ENCODE measurements at regions not wholly inside any gene's neighbourhood (a gene's known extent, or its start where the extent isn't known, plus 50 kb on each side); places are given as distances from the start of the nearest gene placed in this dataset.
"Not testable (repeated sequence)": the region's sequence is repeated elsewhere in the genome, so short reads cannot be mapped to it uniquely, and the experiment has no call there.

DNA sequence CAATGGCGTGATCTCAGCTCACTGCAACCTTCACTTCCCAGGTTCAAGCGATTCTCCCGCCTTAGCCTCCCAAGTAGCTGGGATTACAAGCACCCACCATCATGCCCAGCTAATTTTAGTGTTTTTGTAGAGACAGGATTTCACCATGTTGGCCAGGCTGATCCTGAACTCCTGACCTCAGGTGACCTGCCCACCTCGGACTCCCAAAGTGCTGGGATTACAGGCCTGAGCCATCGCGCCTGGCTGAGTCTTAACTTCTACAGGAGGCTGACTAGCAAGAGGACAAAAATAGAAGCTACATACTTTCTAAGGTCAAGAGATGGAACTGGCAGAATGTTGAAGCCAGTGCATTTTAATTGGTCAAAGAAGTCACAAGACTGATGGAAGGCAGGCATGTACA lies 2296.2 kb upstream of the RAG2 start:
- DNase-seq (ENCODE audit: low read depth in 3 of 3), result not testable (repeated sequence)

DNA sequence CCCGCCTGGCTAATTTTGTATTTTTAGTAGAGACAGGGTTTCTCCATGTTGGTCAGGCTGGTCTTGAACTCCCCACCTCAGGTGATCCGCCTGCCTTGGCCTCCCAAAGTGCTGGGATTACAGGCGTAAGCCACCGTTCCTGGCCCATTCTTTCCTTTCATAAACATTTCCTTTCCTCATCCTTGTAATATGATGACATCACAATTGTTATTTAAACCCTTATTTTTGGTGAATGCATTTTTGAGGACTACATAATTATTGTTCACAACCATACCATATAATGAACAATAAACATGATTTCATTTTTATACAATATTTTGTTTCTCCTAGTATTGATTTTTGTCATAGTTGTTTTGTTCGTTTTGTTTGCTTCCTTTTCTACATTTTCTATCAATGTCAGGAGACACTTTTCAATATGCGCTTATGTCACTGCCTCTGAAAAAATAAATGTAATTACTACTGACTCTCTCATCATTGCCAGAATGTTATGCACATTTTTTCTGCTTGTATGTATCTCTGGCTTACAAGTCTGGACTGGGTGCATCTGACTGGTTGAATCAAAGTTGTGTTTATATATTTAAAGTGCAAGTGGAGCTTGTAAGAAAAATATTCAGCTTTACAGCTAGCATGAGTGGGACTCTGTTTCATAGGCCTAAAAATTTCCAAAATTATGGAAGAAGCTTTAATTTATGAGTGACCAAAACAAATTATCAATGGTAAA lies 2286.3 kb upstream of the RAG2 start:
- no peak for DNase-seq (ENCODE audit: low read depth in 3 of 3)

DNA sequence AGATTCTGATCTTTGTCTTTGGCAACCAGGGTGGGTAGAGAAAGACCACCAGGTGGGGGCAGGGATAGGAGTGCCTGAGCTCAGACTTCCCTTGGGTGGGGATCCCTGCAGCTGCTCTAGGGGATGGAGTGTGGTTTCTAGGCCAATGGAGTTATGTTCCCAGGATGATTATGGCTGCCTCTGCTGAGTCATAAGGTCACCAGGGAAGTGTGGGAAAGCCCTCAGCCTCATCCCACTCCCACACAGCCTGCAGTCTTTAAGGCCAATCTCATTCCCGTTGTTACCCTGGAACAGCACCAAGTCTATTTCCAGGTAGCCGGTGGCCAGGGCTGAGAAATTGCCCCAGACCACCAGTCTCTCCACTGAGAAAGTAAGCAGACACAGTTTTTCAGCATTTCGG lies 2269.3 kb upstream of the RAG2 start:
- no peak for DNase-seq (ENCODE audit: low read depth in 3 of 3)

DNA sequence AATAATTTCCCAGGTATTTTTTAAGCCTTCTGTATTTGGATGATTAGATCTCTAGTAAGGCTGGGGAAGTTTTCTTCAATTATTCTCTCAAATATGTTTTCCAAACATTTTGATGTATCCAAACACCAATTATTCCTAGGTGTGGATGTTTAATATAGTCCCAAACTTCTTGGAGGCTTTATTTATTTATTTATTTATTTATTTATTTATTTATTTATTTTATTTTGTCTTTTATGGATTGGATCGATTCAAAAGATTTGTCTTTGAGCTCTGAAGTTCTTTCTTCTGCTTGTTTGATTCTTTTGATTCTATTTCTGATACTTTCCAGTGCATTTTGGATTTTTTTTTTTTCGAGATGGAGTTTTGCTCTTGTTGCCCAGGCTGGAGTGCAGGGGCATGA lies 2267.9 kb upstream of the RAG2 start:
- no peak for DNase-seq (ENCODE audit: low read depth in 3 of 3)

DNA sequence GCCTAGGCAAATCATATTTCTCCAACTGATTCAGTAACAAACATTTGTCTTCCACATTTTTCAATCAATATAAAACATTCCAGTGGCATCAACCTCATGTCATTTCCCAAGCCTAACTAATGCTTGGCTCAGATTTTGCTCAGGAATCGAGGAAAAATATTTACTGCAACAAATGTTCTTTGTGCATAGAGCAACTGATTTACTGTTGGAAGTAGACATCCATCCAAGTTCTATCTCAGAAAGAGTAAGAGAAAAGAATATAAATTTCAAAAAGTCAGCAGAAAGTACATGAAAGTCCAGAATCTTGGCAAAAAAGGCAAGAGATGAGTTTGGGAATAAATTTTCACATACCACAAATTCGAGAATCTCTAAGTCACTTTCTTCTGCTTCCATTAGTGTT lies 2245.0 kb upstream of the RAG2 start:
- DNase-seq (ENCODE audit: low read depth in 3 of 3), result no peak

DNA sequence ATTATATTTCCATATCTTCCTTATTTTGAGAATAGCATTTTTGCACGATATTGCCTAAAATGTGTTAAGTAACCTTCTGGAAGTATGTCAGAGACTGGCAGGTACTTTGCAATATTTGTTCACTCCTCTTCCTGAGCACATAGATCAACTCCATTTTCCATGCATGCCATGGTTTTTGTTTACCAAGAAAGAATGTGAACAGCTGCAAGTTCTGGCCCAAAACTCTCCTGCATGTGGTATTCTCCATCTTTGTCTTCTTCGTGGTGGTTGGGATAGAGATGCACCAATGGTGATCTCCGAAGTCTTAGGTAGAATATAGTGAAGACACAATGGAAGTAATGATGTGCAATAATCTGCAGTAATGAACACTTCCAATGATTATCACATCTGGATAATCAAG lies 2241.0 kb upstream of the RAG2 start:
- no peak for DNase-seq (ENCODE audit: low read depth in 3 of 3)

DNA sequence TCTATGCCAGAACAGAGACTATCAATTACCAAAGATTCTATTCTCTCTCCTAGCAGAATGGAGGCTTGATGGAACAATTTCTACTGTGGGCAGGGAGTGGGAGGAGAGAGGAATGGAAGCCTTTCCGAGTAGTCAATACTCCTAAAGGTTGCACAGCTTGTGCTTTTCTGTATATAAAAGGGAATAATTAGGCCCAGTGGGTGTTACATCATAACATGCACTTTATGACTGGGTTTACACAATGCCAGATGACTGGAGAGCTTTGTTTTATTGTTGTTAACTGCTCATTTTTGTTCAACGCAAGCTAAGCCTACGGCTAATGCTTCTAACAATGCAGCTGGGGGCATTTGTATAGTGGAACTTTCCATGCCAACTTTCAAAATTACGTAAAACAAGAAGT lies 2237.9 kb upstream of the RAG2 start:
- no peak for DNase-seq (ENCODE audit: low read depth in 3 of 3)

DNA sequence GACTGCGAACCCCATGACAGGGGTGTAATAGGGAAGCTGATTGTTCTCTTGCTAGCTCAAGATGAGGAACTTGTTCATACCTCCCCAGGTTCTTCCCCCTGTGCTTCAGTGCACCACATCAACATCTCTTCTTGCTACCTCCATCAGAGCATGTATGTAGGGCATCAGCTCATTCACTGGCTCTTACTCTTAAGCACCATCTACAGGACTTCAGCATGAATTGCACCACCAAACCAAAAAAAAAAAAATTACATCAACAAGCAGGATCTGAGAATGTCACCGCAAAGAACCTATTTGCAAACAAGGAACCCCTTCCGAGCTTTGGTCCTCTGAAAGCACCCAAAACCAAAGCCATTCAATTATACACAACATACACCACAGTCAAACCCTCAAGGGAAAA lies 2226.5 kb upstream of the RAG2 start:
- no peak for DNase-seq (ENCODE audit: low read depth in 3 of 3)

DNA sequence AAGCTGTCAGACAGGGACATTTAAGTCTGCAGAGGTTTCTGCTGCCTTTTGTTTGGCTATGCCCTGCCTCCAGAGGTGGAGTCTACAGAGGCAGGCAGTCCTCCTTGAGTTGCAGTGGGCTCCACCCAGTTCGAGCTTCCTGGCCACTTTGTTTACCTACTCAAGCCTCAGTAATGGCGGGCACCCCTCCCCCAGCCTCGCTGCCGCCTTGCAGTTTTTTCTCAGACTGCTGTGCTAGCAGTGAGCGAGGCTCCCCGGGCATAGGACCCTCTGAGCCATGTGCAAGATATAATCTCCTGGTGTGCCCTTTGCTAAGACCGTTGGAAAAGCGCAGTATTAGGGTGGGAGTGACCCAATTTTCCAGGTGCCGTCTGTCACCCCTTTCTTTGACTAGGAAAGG lies 2223.8 kb upstream of the RAG2 start:
- DNase-seq (ENCODE audit: low read depth in 3 of 3), result not testable (repeated sequence)

DNA sequence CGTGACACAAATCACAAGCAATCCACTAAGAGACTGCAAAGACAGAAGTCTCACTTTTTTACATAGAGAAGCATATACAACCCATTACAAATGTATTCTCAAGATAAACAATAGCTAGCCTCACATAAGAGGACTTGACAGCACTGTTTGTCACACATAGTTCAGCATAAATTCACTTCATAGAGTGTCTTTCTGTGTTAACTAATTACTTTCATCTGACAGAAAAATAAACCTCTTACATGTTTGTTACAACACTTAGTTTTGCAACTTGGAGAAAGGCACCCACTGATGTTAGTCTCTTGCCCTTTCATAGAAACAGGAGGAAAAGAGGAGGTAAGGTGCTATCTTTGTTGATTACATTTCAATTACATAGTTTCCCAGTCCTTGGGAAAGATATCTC lies 2221.9 kb upstream of the RAG2 start:
- DNase-seq (ENCODE audit: low read depth in 3 of 3), result no peak

DNA sequence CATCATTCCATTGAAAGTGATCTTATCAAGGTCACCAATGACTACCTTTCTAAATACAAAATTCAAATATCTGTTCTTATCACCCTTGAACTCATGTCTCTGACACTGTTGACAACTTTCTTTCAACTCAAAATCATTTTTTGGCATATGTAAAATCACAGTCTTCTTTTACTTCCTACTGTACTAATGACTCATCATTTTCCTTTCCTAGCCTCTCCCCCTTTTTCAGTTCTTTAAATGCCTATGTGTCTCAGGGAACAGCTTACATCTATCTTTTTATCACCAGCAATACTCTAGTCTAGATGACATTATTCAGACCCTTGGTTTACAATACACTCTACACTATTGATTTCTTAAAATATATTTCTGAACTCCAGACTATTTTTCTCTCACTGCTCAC lies 2220.7 kb upstream of the RAG2 start:
- DNase-seq (ENCODE audit: low read depth in 3 of 3), result no peak

DNA sequence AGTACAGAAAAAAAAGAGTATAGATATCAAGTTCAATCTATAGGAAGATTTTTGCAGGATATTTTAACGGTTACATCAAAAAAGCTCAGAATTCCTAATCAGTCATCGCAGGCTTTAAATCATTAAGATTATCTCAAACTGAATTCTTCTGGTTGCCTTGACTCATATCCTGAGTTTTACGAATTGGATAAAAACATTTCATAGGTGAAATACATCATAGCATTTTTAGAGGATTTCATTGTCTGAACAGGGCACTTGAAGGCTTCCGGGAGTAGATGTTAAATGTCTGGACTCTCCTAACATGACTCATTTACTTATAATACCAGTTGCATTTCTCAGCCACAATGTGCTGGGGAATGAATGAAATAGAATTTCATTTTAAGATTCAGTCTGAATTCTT lies 2216.6 kb upstream of the RAG2 start:
- DNase-seq (ENCODE audit: low read depth in 3 of 3), result no peak

DNA sequence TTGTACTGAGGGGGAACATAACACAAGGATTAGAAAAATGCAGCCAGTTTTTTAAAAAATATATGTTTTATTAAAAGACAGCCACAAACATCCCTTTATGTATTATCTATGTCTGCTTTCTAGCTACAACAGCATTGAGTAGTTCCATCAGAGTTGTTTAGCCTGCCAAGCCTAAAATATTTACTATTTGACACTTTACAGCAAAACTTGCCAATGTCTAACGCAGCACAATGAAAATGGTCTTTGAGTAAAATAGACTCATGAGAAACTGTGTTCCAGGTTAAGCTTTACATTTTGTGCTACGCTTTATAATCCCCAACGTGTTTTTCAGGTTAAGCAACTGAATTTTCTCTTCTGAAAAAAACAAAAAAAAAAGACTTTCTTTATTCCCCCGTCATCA lies 2211.5 kb upstream of the RAG2 start:
- DNase-seq (ENCODE audit: low read depth in 3 of 3), result no peak

DNA sequence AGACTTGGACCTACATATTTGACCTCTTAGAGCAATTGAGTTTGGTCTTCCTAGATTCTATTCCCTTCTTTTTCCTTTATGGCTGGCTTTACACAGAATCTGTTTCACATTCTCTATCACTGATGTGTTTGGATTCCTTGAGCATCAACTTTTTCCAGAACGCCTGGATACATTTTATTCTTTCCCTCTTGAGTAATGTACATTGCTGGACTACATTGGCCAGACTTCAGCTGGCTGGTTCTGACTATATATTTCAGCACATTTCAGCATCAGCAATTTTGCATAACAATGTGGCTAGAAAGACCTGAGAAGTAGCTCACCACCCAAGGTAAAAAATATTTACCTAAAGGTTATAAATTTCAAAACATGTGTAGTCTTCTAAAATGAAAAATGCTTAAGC lies 2198.2 kb upstream of the RAG2 start:
- DNase-seq (ENCODE audit: low read depth in 3 of 3), result no peak

DNA sequence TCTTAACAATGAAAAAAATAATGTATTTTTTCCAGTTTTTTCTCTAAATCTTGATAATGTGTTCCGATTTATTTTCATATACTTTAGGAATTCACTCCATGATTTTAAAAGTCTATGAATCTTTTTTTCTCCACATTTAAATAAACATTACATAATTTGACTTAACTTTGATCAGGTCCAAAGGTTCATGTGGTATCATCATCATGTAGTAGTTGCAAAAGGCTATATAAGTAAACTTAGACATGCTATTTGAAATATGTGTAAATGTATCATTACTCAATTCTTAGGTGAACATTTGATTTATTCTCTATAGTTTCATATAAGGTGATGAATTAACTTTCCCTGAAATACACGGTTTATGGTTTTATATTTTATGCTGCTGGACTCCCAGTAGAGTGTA lies 2197.0 kb upstream of the RAG2 start:
- no peak for DNase-seq (ENCODE audit: low read depth in 3 of 3)

DNA sequence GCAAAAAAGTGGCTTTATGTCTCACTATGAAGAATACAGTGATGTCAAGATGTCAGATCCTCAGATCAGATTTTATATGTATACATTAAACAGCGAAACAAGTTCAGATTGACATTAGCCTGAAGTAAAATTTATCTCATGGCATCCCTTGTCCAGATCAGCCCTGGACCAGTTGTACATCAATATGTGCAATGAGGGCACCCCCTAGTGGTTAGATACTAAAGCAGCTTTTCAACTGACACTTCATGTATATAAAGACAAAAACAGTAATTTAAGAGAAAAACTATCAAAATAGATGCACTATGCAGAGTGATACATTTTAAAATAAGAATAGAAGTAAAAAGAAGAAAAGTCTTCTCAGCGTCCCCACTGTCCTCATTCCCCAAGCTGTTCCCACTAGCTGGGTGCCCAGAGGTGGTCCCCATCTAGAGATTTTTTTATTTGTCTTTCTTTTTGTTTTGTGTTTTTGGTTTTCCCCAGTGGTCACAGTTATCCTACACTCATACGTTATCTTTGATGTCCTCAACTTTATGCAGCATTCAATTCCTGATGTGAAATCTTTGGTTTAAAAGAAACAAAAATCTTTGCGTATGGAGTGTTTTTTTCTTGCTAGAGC lies 2193.4 kb upstream of the RAG2 start:
- DNase-seq (ENCODE audit: low read depth in 3 of 3), result no peak

DNA sequence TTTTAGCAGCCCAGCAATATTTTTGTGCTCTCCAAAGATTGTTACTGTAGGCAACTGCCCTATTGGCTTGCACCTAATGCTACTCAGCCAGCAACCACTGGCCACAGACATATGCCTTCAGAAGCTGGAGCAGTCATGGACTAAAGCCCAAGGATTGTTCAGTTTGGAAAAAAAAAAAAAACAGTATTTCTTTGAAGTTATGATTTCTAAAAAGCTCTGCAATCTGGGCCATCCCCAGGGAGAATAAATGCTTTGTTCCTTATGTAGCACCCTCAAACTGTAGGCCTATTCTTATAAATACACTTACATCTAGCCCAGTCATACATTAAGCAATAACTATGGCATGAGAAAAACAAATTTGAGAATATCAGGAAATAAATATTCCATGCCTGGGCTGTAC lies 2190.5 kb upstream of the RAG2 start:
- no peak for DNase-seq (ENCODE audit: low read depth in 3 of 3)

DNA sequence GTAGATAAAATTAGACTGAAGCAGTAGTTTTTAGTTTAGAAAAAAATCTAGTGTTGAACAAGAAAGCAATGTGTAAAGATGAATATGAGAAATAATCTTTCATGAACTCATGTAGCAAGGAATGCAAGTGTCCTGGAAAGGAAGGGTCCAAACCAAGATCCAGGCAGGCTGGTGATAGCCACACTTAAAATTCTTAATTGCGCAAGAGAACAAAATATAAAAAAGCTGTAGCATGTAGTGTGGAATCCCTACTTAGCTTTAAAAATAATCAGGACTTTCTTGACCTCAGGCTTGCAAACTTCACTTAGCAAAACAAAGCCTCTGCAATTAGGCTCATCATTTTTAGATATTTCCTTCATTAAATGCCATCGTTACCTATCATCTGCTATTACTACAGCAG lies 2186.1 kb upstream of the RAG2 start:
- no peak for DNase-seq (ENCODE audit: low read depth in 3 of 3)

DNA sequence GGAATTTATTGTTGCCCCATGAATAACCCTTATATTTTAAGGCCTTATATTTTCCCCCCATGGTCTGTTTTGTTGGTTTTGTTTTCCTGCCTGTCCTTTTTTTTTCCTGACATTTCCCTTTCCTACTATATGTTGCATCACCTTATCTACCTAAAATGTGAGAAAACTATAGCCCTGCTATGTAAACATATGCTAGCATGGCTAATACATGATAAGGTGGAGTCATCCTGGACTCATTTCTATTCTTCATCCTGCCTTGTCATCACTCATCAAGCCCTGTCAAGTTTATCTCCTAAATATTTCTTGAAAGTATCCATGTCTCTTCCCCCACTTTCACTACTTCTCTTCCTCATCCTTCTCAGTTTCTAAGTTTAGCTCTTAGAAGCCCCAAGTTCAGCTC lies 2168.8 kb upstream of the RAG2 start:
- DNase-seq (ENCODE audit: low read depth in 3 of 3), result no peak

DNA sequence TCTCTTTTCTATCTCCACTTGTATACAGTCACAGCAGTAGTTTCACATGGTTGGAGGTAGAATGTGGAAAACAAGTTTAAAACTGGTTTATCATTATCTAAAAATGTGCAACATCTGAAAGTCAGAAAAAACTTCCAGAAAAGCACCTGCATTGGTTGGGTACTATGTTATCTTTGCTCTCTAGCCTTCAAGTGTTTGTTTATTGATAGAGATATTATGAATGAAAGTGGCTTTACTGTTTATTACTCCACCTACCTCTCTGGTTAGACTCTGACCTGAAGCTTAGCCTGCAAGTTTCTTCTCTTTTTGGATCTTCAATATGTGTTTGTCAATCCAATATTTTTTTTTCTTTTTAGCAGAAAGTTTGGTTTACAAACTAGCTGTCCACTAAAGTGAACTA lies 2161.4 kb upstream of the RAG2 start:
- no peak for DNase-seq (ENCODE audit: low read depth in 3 of 3)

DNA sequence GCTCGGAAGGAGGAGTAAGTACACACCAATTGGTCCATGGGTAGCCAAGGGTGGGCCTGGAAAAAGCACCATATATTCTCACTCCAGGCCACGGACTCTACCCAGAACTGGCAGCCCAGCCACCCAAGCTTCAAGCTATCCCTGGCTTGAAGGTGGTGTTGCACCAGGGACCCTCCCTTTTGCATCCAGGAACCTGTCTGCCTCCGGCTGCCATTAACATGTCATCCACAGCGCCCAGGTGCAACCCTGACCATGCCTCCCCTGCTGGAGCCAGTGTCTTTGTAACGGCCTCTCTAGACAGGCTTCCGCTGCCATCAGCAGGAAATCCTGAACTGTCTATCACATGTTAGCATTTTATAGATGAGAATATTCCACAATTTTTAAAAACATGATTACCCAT lies 2158.5 kb upstream of the RAG2 start:
- DNase-seq (ENCODE audit: low read depth in 3 of 3), result no peak

DNA sequence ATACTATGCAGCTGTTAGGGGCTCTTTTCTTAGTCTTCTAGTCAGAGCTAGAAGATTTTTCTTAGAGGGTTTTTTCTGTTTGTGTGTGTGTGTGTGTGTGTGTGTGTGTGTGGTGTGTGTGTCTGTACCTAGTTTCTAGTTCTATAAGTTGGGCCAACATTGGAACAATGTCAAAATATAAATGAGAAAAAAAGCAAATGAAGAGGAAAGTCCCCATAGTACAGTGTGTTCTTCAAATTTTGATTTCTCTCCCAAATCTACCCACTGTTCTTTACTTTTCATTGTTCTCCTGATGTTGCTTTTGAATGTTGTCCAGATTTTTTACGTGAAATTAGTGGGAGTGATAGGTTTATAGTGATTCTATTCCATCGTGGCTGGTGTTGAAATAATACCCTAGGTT lies 2153.4 kb upstream of the RAG2 start:
- no peak for DNase-seq (ENCODE audit: low read depth in 3 of 3)

DNA sequence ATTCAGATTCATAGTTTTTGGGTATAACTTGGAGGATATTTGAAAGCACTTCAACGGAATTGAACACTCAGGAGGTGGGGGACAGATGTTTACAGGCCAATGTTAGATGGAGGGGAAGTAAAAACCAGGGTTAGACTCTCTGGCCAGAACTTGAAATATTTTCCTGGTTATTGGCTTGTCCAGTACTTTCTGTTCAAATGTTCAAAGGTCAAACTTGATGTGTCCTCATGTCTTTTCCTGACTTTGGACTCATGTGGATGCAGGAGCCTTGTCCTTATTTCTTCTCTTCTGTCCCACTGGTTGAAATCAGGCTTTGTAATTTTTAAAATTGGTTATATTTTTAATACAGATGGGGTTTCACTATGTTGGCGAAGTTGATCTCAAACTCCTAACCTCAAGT lies 2148.5 kb upstream of the RAG2 start:
- not testable (repeated sequence) for DNase-seq (ENCODE audit: low read depth in 3 of 3)

DNA sequence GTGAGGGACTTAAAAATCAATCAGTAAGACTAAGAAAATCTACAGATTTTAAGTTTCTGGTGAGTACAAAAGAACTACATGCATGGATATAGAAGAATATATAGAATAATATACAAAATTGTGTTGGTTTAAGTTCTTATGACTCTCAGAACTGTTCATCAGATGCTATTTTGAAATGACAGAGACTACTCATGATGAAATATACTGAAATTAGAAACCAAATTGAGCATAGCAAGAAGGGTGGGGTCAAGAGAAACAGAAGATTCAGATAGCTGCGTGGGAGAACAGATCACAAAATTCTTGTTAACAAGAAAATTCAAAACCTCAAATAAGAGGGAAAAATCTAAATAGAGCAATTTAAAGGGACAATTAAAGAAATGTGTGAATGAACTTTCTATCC lies 2125.3 kb upstream of the RAG2 start:
- no peak for DNase-seq (ENCODE audit: low read depth in 3 of 3)
